Progenitor cell of endocrine pancreas (in vitro differentiated cells): ENCODE measurements at regions not wholly inside any gene's neighbourhood (a gene's known extent, or its start where the extent isn't known, plus 50 kb on each side); places are given as distances from the start of the nearest gene placed in this dataset.

ENCODE experiments used
- DNase-seq: peaks from one replicate; pipeline ENCODE4 v3.0.0; 2021; ENCODE audit warnings: low spot score; ENCODE audit not compliant: unreplicated experiment
- H3K27ac Mint-ChIP-seq: 2 replicates; pipeline ENCODE4 v1.8.0; 2021; ENCODE audit warnings: mild to moderate bottlenecking, moderate library complexity, mixed read lengths
- H3K27me3 Mint-ChIP-seq: 2 replicates; pipeline ENCODE4 v1.8.0; 2021; ENCODE audit warnings: mixed read lengths
- H3K36me3 Mint-ChIP-seq: 2 replicates; pipeline ENCODE4 v1.8.0; 2022; ENCODE audit warnings: mixed read lengths; ENCODE audit not compliant: insufficient read depth
- H3K4me1 Mint-ChIP-seq: 2 replicates; pipeline ENCODE4 v1.8.0; 2021; ENCODE audit warnings: low read depth, mixed read lengths
- H3K4me3 Mint-ChIP-seq: 2 replicates; pipeline ENCODE4 v1.8.0; 2021; ENCODE audit warnings: low read depth, mild to moderate bottlenecking, moderate library complexity, mixed read lengths
- H3K9me3 Mint-ChIP-seq: 2 replicates; pipeline ENCODE4 v1.8.0; 2021; ENCODE audit warnings: low read depth, mixed read lengths
- TF ChIP-seq, protein P1 (sequence below): fragments of 200-600 bp; sonication (generic); IDR thresholded peaks from one replicate; pipeline ENCODE4 v1.5.0; 2021; ENCODE audit warnings: antibody characterized with exemption, mild to moderate bottlenecking; ENCODE audit not compliant: unreplicated experiment

GRCh38 chr20:22508426-22508825 is 75.9 kb downstream of the FOXA2 start:
- H3K27me3 Mint-ChIP-seq = no peaks in the 10 kb centered on the region
- peaks cover 59% of the 10 kb centered on the region for H3K4me1 Mint-ChIP-seq
- no peak for DNase-seq

GRCh38 chr20:22507240-22507961 is 77.0 kb downstream of the FOXA2 start:
- TF ChIP-seq, protein P1, sequence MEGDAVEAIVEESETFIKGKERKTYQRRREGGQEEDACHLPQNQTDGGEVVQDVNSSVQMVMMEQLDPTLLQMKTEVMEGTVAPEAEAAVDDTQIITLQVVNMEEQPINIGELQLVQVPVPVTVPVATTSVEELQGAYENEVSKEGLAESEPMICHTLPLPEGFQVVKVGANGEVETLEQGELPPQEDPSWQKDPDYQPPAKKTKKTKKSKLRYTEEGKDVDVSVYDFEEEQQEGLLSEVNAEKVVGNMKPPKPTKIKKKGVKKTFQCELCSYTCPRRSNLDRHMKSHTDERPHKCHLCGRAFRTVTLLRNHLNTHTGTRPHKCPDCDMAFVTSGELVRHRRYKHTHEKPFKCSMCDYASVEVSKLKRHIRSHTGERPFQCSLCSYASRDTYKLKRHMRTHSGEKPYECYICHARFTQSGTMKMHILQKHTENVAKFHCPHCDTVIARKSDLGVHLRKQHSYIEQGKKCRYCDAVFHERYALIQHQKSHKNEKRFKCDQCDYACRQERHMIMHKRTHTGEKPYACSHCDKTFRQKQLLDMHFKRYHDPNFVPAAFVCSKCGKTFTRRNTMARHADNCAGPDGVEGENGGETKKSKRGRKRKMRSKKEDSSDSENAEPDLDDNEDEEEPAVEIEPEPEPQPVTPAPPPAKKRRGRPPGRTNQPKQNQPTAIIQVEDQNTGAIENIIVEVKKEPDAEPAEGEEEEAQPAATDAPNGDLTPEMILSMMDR = no peak
- no peaks in the 10 kb centered on the region for H3K36me3 Mint-ChIP-seq
- H3K9me3 Mint-ChIP-seq = no peaks in the 10 kb centered on the region
- peak overlapping the region; percentile 89 for H3K27ac Mint-ChIP-seq
- H3K27me3 Mint-ChIP-seq = no peaks in the 10 kb centered on the region
- H3K4me1 Mint-ChIP-seq = peaks cover 60% of the 10 kb centered on the region
- H3K4me3 Mint-ChIP-seq = no peak overlapping the region
- no peak for DNase-seq

More at GRCh38 chr20:22508426-22508825, 75.9 kb downstream of the FOXA2 start:
- H3K36me3 Mint-ChIP-seq = no peaks in the 10 kb centered on the region
- no peaks in the 10 kb centered on the region for H3K9me3 Mint-ChIP-seq
- peak overlapping the region; percentile 89 for H3K27ac Mint-ChIP-seq
- H3K4me3 Mint-ChIP-seq = no peak overlapping the region
- TF ChIP-seq, protein P1 = no peak

DNA sequence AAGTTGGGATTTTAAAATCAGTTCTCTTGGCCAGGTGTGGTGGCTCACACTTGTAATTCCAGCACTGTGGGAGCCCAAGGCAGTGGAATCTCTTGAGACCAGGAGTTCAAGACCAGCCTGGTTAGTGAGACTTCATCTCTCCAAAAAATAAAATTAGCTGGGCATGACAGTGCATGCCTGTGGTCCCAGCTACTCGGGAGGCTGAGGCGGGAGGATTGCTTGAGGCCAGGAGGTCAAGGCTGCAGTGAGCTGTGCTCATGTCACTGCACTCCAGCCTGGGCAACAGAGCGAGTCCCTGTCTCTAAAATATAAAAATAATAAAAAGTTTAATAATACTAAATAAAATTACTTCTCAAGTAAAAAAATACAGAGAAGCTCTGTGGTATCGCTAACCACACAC is 77.5 kb downstream of the FOXA2 start:
- TF ChIP-seq, protein P1 = no peak
- Mint-ChIP-seq H3K9me3 (no peaks in the 10 kb centered on the region), H3K36me3 (no peaks in the 10 kb centered on the region), H3K4me3 (no peak overlapping the region), H3K27me3 (no peaks in the 10 kb centered on the region), H3K4me1 (peaks cover 60% of the 10 kb centered on the region), H3K27ac (no peak overlapping the region)
- no peak for DNase-seq

- H3K27ac Mint-ChIP-seq = no peak overlapping the region
- no peaks in the 10 kb centered on the region for H3K27me3 Mint-ChIP-seq
- TF ChIP-seq, protein P1 = no peak
- no peak for DNase-seq
- no peak overlapping the region for H3K4me3 Mint-ChIP-seq
- H3K36me3 Mint-ChIP-seq = no peaks in the 10 kb centered on the region
- H3K9me3 Mint-ChIP-seq = no peaks in the 10 kb centered on the region
- H3K4me1 Mint-ChIP-seq = peaks cover 52% of the 10 kb centered on the region
These were observed 79.5 kb downstream of the FOXA2 start for GRCh38 chr20:22504829-22505377.

GRCh38 chr20:22503577-22503976 is 80.8 kb downstream of the FOXA2 start:
- Mint-ChIP-seq H3K36me3 (no peaks in the 10 kb centered on the region), H3K9me3 (no peaks in the 10 kb centered on the region), H3K4me1 (peaks cover 44% of the 10 kb centered on the region), H3K4me3 (no peak overlapping the region), H3K27me3 (no peaks in the 10 kb centered on the region), H3K27ac (peak overlapping the region; percentile 97)
- no peak for DNase-seq
- TF ChIP-seq, protein P1 = no peak
